ENCODE measurements at regions not wholly inside any gene's neighbourhood (a gene's known extent, or its start where the extent isn't known, plus 50 kb on each side); places are given as distances from the start of the nearest gene placed in this dataset.

DNA sequence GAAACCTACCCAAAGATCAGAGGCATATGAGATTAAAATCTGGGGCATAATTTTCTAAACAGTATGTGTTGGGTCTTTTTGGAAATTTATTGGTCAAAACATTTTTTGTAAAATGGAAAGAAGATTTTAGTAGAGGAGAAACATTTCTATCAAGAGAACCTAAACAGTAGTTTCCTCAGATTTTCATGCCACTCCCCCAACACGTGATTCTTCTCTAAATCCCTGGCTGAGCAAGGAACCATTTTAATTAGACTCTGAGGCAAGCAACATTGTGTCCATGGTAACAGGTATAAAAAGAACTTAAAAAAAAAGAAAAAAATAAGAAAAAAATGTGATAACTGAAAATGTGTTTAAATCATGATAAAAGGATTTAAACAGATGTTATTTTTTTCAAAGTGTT is 1105.2 kb upstream of the ZEB2 start:
- no peaks in the 10 kb centered on the region for H3K4me1 Mint-ChIP-seq (ENCODE audit: insufficient read depth, unreplicated experiment)
- H3K4me3 Mint-ChIP-seq (ENCODE audit: unreplicated experiment) = no peak overlapping the region
- no TSS peak for BruUV-seq (replicated peaks)
- intact Hi-C loops (cut with micrococcal nuclease) = no loop called here
- ChIA-PET CTCF (no interaction called here), POLR2A (no interaction called here)
- TF ChIP-seq, protein P1, sequence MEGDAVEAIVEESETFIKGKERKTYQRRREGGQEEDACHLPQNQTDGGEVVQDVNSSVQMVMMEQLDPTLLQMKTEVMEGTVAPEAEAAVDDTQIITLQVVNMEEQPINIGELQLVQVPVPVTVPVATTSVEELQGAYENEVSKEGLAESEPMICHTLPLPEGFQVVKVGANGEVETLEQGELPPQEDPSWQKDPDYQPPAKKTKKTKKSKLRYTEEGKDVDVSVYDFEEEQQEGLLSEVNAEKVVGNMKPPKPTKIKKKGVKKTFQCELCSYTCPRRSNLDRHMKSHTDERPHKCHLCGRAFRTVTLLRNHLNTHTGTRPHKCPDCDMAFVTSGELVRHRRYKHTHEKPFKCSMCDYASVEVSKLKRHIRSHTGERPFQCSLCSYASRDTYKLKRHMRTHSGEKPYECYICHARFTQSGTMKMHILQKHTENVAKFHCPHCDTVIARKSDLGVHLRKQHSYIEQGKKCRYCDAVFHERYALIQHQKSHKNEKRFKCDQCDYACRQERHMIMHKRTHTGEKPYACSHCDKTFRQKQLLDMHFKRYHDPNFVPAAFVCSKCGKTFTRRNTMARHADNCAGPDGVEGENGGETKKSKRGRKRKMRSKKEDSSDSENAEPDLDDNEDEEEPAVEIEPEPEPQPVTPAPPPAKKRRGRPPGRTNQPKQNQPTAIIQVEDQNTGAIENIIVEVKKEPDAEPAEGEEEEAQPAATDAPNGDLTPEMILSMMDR (IDR thresholded peaks at IDR 0.05; ENCODE audit: unreplicated experiment) = no peak
- DNase-seq (ENCODE audit: unreplicated experiment) = no peak
- no peak overlapping the region for H3K27ac Mint-ChIP-seq (ENCODE audit: low read depth, unreplicated experiment)
- H3K9me3 Mint-ChIP-seq (ENCODE audit: unreplicated experiment) = no peaks in the 10 kb centered on the region
- no peaks in the 10 kb centered on the region for H3K36me3 Mint-ChIP-seq (ENCODE audit: insufficient read depth, unreplicated experiment)
- H3K27me3 Mint-ChIP-seq (ENCODE audit: insufficient read depth, unreplicated experiment) = no peaks in the 10 kb centered on the region

DNA sequence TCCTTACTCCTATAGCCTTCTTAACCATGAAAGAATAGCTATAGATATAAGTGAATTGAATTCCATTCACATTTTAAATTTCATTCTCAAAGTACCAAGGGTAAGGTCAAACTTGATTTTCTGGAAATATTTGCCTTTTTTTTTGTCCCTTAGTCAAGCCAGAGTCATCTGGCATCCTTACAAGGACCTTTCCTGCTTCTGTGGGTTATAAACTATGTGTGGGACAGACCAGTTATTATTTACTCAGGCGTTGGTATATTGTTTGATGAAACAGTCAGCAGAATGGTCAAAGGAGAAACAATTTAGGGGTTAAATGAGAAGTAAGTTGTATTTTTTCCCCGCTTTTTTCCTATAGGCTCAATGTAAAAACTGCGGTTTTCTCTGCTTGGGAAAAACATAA is 1103.2 kb upstream of the ZEB2 start:
- Mint-ChIP-seq H3K4me1 (ENCODE audit: insufficient read depth, unreplicated experiment) (no peaks in the 10 kb centered on the region), H3K27ac (ENCODE audit: low read depth, unreplicated experiment) (no peak overlapping the region), H3K27me3 (ENCODE audit: insufficient read depth, unreplicated experiment) (no peaks in the 10 kb centered on the region), H3K36me3 (ENCODE audit: insufficient read depth, unreplicated experiment) (no peaks in the 10 kb centered on the region), H3K4me3 (ENCODE audit: unreplicated experiment) (no peak overlapping the region), H3K9me3 (ENCODE audit: unreplicated experiment) (no peaks in the 10 kb centered on the region)
- ChIA-PET POLR2A (interaction anchor here (0.6 kb wide), 1 partner anchor 36 kb away, joined by 3 read pairs; no protein-coding TSS in a partner anchor), CTCF (no interaction called here)
- TF ChIP-seq, protein P1 (IDR thresholded peaks at IDR 0.05; ENCODE audit: unreplicated experiment) = no peak
- intact Hi-C loops (cut with micrococcal nuclease) = no loop called here
- no TSS peak for BruUV-seq (replicated peaks)
- no peak for DNase-seq (ENCODE audit: unreplicated experiment)

DNA sequence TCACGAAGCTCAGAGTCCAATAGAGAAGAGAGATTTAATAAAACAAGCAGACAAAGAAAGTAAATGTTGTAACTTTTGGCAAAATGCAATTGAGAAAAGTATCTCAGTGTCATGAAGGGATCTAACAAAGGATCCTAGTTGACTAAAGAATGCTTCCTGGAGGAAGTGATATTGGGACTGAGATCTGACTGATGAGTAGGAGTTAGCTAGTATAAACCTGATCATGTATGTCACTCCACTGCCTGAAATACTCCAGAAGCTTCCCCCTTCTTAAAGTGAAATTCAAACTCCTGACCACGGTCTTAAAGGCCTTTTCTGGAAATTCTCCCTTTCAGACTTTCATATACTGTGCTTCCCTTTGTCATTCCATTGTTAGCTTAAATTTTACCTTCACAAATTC is 1102.4 kb upstream of the ZEB2 start:
- H3K9me3 Mint-ChIP-seq (ENCODE audit: unreplicated experiment) = no peaks in the 10 kb centered on the region
- POLR2A ChIA-PET = no interaction called here

DNA sequence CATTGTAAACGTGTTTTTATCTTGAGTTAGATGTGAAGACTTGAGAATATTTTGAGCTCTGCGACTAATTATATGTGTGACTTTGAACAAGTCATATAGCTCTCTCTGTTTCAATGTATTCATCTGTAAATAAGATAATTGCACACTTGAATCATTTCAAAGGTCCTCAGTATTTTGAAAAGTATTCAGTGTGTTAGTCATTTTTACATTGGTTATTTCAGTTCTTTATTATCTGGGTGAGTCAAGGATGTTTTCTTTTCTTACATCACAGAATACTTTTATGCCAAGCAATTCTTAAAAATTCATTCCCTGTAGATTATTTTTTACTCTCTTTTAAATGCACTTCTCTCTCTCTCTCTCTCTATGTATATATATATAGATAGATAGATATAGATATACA is 1098.0 kb upstream of the ZEB2 start:
- peak overlapping the region; percentile 79 for H3K27ac Mint-ChIP-seq (ENCODE audit: low read depth, unreplicated experiment)
- BruUV-seq (replicated peaks) = no TSS peak
- peaks cover 13% of the 10 kb centered on the region for H3K4me1 Mint-ChIP-seq (ENCODE audit: insufficient read depth, unreplicated experiment)
- H3K9me3 Mint-ChIP-seq (ENCODE audit: unreplicated experiment) = peaks cover 7% of the 10 kb centered on the region
- no peaks in the 10 kb centered on the region for H3K27me3 Mint-ChIP-seq (ENCODE audit: insufficient read depth, unreplicated experiment)
- no peaks in the 10 kb centered on the region for H3K36me3 Mint-ChIP-seq (ENCODE audit: insufficient read depth, unreplicated experiment)
- DNase-seq (ENCODE audit: unreplicated experiment) = no peak
- intact Hi-C loops (cut with micrococcal nuclease) = no loop called here
- CTCF ChIA-PET = no interaction called here
- POLR2A ChIA-PET = no interaction called here
- TF ChIP-seq, protein P1 (IDR thresholded peaks at IDR 0.05; ENCODE audit: unreplicated experiment) = no peak
- no peak overlapping the region for H3K4me3 Mint-ChIP-seq (ENCODE audit: unreplicated experiment)

More for the DNA sequence above, 1102.4 kb upstream of the ZEB2 start:
- intact Hi-C loops (cut with micrococcal nuclease) = no loop called here
- Mint-ChIP-seq H3K4me1 (ENCODE audit: insufficient read depth, unreplicated experiment) (peaks cover 8% of the 10 kb centered on the region), H3K36me3 (ENCODE audit: insufficient read depth, unreplicated experiment) (no peaks in the 10 kb centered on the region), H3K4me3 (ENCODE audit: unreplicated experiment) (no peak overlapping the region), H3K27ac (ENCODE audit: low read depth, unreplicated experiment) (no peak overlapping the region), H3K27me3 (ENCODE audit: insufficient read depth, unreplicated experiment) (no peaks in the 10 kb centered on the region)
- CTCF ChIA-PET = interaction anchor here (0.7 kb wide), 1 partner anchor 1800 kb away, joined by 4 read pairs; no protein-coding TSS in a partner anchor
- TF ChIP-seq, protein P1 (IDR thresholded peaks at IDR 0.05; ENCODE audit: unreplicated experiment) = no peak
- no TSS peak for BruUV-seq (replicated peaks)
- DNase-seq (ENCODE audit: unreplicated experiment) = no peak

Measured in MCF 10A (cell line).